IPS-NIHi7 (cell line): ENCODE measurements at regions not wholly inside any gene's neighbourhood (a gene's known extent, or its start where the extent isn't known, plus 50 kb on each side); places are given as distances from the start of the nearest gene placed in this dataset.
"Not testable (repeated sequence)": the region's sequence is repeated elsewhere in the genome, so short reads cannot be mapped to it uniquely, and the experiment has no call there.

Experiments
- DNase-seq: peaks from one replicate; pipeline ENCODE4 v3.0.0; 2012; ENCODE audit warnings: mixed read lengths; ENCODE audit errors: extremely low spot score

GRCh38 chr4:66929748-66930147, 615.6 kb downstream of the CENPC start:
- DNase-seq: no peak

GRCh38 chr4:66928881-66929280, 616.4 kb downstream of the CENPC start:
- not testable (repeated sequence) for DNase-seq

DNA sequence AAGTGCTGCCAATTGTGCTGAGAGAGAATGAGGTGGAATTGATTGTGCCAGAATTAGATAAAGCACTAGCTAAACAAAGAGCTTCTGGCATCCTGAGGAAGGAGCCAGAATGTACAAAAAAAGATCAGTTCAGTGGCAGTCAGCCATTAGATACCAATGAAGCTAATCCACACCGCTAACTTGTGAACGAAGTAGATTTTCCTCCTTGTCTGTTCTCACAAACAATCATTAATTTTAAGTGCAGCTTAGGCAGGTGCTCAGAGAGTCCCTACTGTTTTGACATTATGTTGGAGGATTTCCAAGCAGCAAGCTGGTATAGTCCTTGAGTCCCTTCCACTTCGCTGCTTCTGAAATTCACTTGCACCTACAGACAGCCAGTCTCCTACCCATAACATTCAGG, 617.4 kb downstream of the CENPC start:
- DNase-seq: no peak

- DNase-seq: peak; percentile 16
Measured at GRCh38 chr4:66926687-66927086, 618.6 kb downstream of the CENPC start.

DNA sequence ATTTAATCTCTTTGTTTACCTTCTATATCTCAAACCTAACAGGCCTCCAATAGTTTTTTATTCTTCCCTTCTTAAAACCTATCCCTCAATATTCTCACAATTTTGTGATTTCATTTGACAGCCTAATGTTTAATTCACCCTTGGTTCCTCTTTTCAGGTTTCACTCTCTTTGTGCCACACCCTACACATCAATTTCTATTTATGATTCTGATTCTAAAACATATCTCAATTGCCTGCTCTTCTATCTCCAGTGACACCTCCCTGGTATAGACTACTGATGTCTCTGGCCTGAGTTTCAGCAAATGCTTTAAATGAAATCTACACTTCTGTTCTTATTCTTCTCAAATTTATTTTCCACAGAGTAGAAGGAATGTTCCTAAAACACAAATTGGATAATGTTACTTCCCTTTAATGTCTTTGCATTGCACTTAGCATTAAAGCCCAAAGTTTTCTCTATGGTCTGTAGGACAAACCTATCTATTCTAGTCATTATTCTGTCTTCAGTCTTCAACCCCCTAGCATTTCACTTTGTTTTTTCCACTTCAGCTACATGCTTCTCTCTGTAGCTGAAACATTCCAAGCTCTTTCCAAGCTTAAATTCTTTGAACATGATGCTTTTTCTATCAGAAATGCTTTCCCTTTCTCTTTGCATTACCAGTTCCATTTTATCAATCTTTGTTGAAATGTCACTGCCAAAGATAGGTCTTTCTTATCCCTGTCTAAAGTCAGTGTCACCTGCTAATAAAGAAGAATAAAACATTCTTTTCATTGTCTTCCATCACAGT, 622.0 kb downstream of the CENPC start:
- no peak for DNase-seq

GRCh38 chr4:66921433-66921832, 623.9 kb downstream of the CENPC start:
- DNase-seq: no peak

- DNase-seq: no peak
Measured at GRCh38 chr4:66920514-66920913, 624.8 kb downstream of the CENPC start.

DNA sequence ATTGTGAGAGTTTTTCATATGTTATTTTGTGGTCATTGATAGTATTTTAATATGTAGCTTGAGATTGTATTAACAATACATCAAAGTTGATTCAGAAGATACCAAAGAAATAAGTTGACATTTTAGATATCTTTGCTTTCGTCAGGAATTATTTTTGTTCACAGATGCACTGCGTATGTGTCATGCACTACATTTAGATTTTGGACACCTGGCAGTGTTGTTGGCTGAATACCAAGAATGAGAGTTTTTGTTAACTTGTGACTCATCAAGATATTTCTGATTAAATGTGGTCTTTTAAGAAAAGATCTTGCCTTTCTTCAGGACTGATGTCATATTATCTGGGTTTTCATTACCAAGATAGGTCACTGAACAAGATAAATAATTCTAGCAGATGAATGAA, 633.4 kb downstream of the CENPC start:
- DNase-seq: no peak

DNA sequence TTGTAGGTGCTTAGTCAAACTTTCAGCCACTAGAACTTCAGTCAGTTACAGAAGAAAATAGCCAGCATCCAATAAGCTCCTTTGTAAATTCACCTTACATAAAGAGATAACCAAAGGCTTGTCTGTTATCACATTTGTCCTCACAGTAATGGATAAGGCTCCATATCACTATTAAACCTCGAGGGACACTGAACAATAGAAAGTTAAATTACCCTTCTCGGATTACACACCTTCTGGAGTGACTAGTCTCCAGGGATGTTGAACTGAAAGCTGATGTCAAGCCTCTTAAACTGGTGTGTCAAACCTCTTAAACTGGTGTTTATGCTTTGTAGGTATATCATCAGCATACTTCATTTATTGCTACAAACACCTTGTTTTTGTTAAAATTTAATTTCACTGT, 639.0 kb downstream of the CENPC start:
- peak; percentile 10 for DNase-seq

- DNase-seq: no peak
Measured at GRCh38 chr4:66899422-66900065, 645.8 kb downstream of the CENPC start.

DNA sequence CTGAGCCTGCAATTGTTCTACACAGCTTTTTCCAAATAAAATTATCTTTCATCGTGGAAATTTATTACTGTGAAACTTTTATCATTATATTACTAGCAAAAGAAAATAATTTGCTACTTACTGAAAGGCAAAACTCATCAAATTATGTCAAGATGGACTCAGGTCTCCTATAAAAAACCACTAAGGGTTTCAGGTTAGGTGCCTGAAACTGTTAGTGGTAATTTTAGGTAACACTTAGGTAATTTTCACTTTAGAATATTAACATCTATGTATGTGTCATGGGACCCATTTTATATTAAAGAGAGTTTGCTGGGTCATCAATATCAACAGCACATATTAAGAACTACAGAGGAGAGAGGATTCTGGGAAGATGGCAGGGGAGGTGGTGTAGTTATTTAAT, 651.5 kb downstream of the CENPC start:
- no peak for DNase-seq

DNA sequence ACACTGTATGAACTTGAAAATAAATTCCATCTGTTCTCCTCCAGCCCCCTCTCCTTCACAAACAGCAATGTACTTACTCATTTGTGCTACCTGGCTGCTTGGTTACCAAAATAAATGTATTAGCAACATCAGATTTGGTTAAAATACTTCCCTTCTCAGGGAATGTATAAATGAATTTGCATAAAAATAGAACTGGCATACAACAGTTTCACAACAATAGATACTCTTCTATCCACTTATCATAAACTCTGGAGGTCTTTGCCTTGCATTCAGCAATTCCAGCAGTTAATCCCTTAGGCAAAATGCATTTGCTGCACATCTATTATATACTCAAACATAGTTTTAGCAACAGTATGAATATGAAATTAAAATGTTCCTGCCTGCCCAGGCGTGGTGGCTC, 658.2 kb downstream of the CENPC start:
- DNase-seq: no peak

- DNase-seq: no peak
Measured at GRCh38 chr4:66885501-66886165, 659.7 kb downstream of the CENPC start.

DNA sequence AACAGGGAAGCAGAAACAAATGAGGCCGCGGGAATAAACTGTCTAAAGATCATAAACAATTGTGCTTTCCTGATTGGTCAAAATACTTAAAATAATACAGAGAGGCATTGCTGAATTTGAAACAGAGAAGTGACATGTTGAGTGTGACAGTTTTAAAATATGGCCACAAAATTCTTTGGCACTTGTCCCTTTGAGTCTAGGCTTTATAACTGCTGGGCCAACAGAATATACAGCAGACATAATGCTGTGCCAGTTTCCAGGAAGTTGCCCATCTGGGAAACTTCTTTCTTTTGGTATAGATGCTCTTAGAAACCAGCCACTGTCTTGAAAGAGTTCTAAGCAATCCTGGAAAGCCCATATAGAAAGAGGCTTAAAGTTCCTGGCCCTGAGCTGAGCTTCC, 668.4 kb downstream of the CENPC start:
- no peak for DNase-seq

DNA sequence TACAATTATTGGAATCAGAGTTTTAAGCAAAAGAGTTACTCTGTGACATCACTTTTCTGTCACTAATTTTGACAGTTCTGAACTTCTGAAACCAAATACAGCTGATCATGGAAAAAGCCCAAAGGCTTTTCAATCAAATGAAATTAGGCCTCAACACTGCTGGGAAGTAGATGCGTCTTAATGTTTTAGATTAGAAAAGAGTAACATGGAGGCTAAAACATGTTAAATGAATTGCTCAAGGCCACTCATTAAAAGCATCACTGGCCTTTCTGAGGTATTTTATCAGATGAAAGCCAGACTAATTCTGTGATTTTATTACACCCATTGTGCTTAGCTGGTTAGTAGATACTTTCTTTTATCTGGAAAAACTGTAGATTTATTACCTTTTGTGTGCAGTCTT, 672.6 kb downstream of the CENPC start:
- no peak for DNase-seq

DNA sequence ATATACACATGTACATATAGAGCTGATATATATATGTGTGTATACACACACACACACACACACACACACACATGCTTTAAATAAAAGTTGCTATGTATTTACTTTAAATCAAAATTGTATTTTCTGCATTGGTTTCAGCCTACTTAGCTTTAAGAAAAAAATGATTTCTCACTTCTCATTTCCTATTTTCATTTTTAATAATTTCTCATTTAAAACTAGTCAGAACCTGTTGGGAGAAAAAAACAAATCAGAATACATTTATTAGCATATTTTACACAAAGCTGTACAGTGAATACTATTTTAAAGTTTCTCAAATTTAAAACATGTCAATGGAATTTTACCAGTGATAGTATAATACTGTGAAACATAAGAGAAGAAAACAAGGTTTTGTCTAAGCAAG, 681.8 kb downstream of the CENPC start:
- DNase-seq: no peak

GRCh38 chr4:66855956-66856355, 689.3 kb downstream of the CENPC start:
- no peak for DNase-seq

DNA sequence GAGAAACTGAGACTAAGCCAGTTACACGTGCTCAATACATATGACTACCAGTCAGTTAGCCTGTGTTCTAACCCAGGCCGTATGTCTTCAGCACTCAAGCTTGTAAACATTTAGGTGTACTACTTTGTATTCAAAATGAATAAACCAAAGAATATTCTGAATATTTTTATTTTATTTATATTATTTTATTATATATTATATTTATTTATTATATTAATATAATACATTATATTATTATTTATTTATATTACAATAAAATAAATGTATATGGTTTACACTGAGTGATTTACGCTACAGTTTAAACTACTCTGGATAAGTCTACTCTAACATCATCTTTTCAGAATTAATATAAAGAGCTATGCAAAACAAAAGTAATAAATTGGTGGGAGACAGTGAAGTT, 691.5 kb downstream of the CENPC start:
- DNase-seq: no peak

- DNase-seq: no peak
Measured at GRCh38 chr4:66852843-66853242, 692.5 kb downstream of the CENPC start.

GRCh38 chr4:66849596-66849995, 695.7 kb downstream of the CENPC start:
- DNase-seq: no peak

DNA sequence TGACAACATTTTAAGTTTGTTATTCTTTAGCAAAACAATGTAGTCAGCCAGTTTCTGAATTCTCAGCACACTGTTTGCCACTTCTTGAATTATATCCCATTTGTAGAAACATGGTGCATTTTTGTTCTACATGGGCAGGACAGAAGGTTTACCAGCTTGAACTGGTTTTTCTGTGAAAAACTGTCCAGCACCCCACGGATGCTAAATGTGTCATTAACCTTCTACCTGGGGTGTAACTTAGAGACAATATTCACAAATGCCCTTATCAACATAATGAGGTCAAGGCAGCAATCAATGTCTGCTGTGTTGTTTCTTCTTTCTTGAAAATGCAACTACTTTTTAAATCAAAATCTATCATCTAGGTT, 702.6 kb downstream of the CENPC start:
- no peak for DNase-seq

- DNase-seq: no peak
Measured at GRCh38 chr4:66842026-66842723, 703.1 kb downstream of the CENPC start.
